Upper lobe of left lung (tissue), 4 donors: ENCODE measurements at regions not wholly inside any gene's neighbourhood (a gene's known extent, or its start where the extent isn't known, plus 50 kb on each side); places are given as distances from the start of the nearest gene placed in this dataset.

Experiments used
- CTCF ChIP-seq, 6 experiments: fragments of 450-650 bp in 4 of 6; fragments of 200-600 bp in 2 of 6; sonication (generic) in 2 of 6; IDR thresholded peaks; one replicate each; pipeline ENCODE4 v1.5.1; 2016 to 2019; ENCODE audit warnings: antibody characterized with exemption in 6 of 6
- POLR2A ChIP-seq, 4 donors: fragments of 450-650 bp; IDR thresholded peaks; one replicate each; pipeline ENCODE4 v1.5.1; 2016 to 2017; ENCODE audit warnings: antibody characterized with exemption in 4 of 4, mild to moderate bottlenecking in 2 of 4

- TF ChIP-seq CTCF (IDR thresholded peaks at IDR 0.05) (no peak), POLR2A (IDR thresholded peaks at IDR 0.05) (no peak)
These were observed 957.3 kb downstream of the IGSF11 start for GRCh38 chr3:118077332-118077731.
